ENCODE measurements at regions not wholly inside any gene's neighbourhood (a gene's known extent, or its start where the extent isn't known, plus 50 kb on each side); places are given as distances from the start of the nearest gene placed in this dataset.
A peak's percentile ranks its signal among the peaks of the same experiment; 100 is the strongest.

DNA sequence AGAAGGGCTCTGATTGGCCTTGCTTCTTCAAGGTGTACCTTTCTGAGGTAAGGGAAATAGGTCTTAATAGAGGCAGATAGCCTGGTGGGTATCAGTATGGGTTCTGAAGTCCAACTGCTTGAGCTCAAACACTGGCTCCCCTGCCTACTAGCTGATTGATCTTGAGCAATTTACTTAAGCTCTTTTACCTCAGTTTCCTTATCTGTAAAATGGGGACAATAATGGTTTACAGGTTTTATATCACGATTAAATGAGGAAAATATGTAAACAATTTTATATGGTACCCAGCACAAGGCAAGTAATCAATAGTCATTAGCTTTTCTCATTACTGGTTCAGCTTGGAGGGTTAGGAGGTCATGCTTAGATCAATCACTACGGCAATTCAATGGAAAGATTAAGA, 75.8 kb upstream of the VTCN1 start (continued):
- TF ChIP-seq SAFB2 (IDR thresholded peaks at IDR 0.05; ENCODE audit: borderline replicate concordance, low read depth, low read length, severe bottlenecking) (no peak), CHD4 (IDR thresholded peaks at IDR 0.05; ENCODE audit: insufficient read depth, insufficient replicate concordance, low read depth, low read length, poor library complexity, severe bottlenecking) (peak; percentile 31)

GRCh38 chr1:117286145-117286544, 75.4 kb upstream of the VTCN1 start:
- in situ Hi-C loops (cut with MboI), result loop anchor here (5.0 to 25.0 kb wide), 2 partner anchors 209 to 549 kb away; no protein-coding TSS in a partner anchor

More at GRCh38 chr1:117286145-117286544, 75.4 kb upstream of the VTCN1 start:
- FAIRE-seq (no peak), DNase-seq (ENCODE audit: extremely low read depth in 1 of 4, low spot score in 3 of 4) (no peak), ATAC-seq (no peak)
- H3K79me2 ChIP-seq (ENCODE audit: control insufficient read depth, insufficient read depth, low read length), result no peaks in the 10 kb centered on the region
- no peak overlapping the region for H3K4me3 ChIP-seq
- BruUV-seq (replicated peaks), result no TSS peak
- H4K20me1 ChIP-seq (replicated peaks; ENCODE audit: control insufficient read depth, insufficient read depth, low read length), result 0 out of 2 replicates have a peak, but pooled peaks cover 4% of the 10 kb centered on the region
- no peak overlapping the region for H2AFZ ChIP-seq (ENCODE audit: low read depth, low read length)
- H3K4me2 ChIP-seq (ENCODE audit: insufficient read depth, low read length), result no peak overlapping the region
- WGBS (ENCODE audit: insufficient coverage, low coverage, missing lambda C conversion rate), result 0% methylated on average over 1 of the region's 1 CpG
- H3K27ac ChIP-seq (ENCODE audit: extremely low read depth, low read depth, low read length), result no peak overlapping the region
- TF ChIP-seq CBFB (CRISPR knock-in tag; IDR thresholded peaks at IDR 0.05), result no peak
- no peaks in the 10 kb centered on the region for H3K4me1 ChIP-seq (replicated peaks in 1 of 2; ENCODE audit: control insufficient read depth in 2 of 2, insufficient read depth in 2 of 2, low read length in 2 of 2)
- H3K9ac ChIP-seq (ENCODE audit: insufficient read depth in 1 of 2, low read depth in 2 of 2, low read length in 2 of 2), result no peak overlapping the region
- POLR2A ChIA-PET, result interaction anchor here (0.8 kb wide), 1 partner anchor 62 kb away, joined by 3 read pairs; no protein-coding TSS in a partner anchor
- no peaks in the 10 kb centered on the region for H3K9me1 ChIP-seq (ENCODE audit: control insufficient read depth, insufficient read depth, low read length)
- intact Hi-C loops (cut with micrococcal nuclease), result loop anchor here (10.0 kb wide), 1 partner anchor 551 kb away; no protein-coding TSS in a partner anchor
- peaks cover 0 to 4% of the 10 kb centered on the region in 2 experiments; a peak in 2 of 5 replicates for H3K27me3 ChIP-seq (ENCODE audit: control insufficient read depth in 2 of 2, insufficient read depth in 2 of 2, low read length in 2 of 2)
- CTCF ChIA-PET (ENCODE audit: low intra/inter-chr PET ratio), result no interaction called here
- H3K36me3 ChIP-seq (ENCODE audit: control insufficient read depth, insufficient read depth, low read length), result no peaks in the 10 kb centered on the region
- H3K9me3 ChIP-seq (replicated peaks; ENCODE audit: control insufficient read depth, insufficient read depth, low read depth, low read length), result no peaks in the 10 kb centered on the region

Data from K562 (cell line).